GM21619 (cell line): ENCODE measurements at regions not wholly inside any gene's neighbourhood (a gene's known extent, or its start where the extent isn't known, plus 50 kb on each side); places are given as distances from the start of the nearest gene placed in this dataset.
A peak's percentile ranks its signal among the peaks of the same experiment; 100 is the strongest.

Source experiments
- ATAC-seq: cut with Tn5 transposase; IDR thresholded peaks from one replicate; pipeline ENCODE4 v1.9.1; 2021; ENCODE audit not compliant: unreplicated experiment

GRCh38 chr7:128167791-128168666 lies 73.0 kb upstream of the LEP start:
- no peak for ATAC-seq

- ATAC-seq: no peak
These were observed 72.3 kb upstream of the LEP start for GRCh38 chr7:128168667-128169210.

- ATAC-seq: no peak
These were observed 70.6 kb upstream of the LEP start for GRCh38 chr7:128170461-128170860.

- no peak for ATAC-seq
These were observed 69.6 kb upstream of the LEP start for GRCh38 chr7:128171342-128171918.

GRCh38 chr7:128172151-128172550 lies 68.9 kb upstream of the LEP start:
- ATAC-seq: no peak

- no peak for ATAC-seq
These were observed 68.1 kb upstream of the LEP start for GRCh38 chr7:128172963-128173362.

- ATAC-seq: no peak
These were observed 66.7 kb upstream of the LEP start for GRCh38 chr7:128174386-128174785.

- no peak for ATAC-seq
These were observed 64.4 kb upstream of the LEP start for GRCh38 chr7:128176696-128177095.

GRCh38 chr7:128177768-128178550 lies 63.1 kb upstream of the LEP start:
- no peak for ATAC-seq

GRCh38 chr7:128178611-128179010 lies 62.5 kb upstream of the LEP start:
- peak; percentile 79 for ATAC-seq

GRCh38 chr7:128188396-128189230 lies 52.5 kb upstream of the LEP start:
- no peak for ATAC-seq

- ATAC-seq: no peak
These were observed 51.7 kb upstream of the LEP start for GRCh38 chr7:128189231-128189930.

GRCh38 chr7:128190051-128190647 lies 50.9 kb upstream of the LEP start:
- ATAC-seq: no peak

GRCh38 chr7:128191136-128191844 lies 49.8 kb upstream of the LEP start:
- no peak for ATAC-seq
